Mesendoderm (in vitro differentiated cells): ENCODE measurements at regions not wholly inside any gene's neighbourhood (a gene's known extent, or its start where the extent isn't known, plus 50 kb on each side); places are given as distances from the start of the nearest gene placed in this dataset. TPM values are rescaled to one million over a fixed set of nuclear protein-coding genes. Genes with fewer than 3 reads are reported as not detected.

ENCODE experiments used
- small RNA-seq: library from polyadenylated mRNA; stranded (forward); fragments of <200 nt; extraction: miRNeasy Mini kit (QIAGEN cat#:217004); gene quantifications from one replicate; pipeline ENCODE3, GENCODE V24; 2013; ENCODE audit not compliant: insufficient read depth

Small RNAs in the stretch of these regions (small RNA-seq; reads per million reads assigned to genes)
- not detected for gene AL133393.1
- 26.7 reads per million, percentile 93 among the genes with 10 or more reads in this experiment for gene RNA5SP202
